ENCODE measurements at regions not wholly inside any gene's neighbourhood (a gene's known extent, or its start where the extent isn't known, plus 50 kb on each side); places are given as distances from the start of the nearest gene placed in this dataset.

GRCh38 chr13:39232401-39232980, 194.2 kb downstream of the NHLRC3 start:
- H3K4me2 ChIP-seq (ENCODE audit: low read depth, low read length, poor library complexity, severe bottlenecking) = no peak overlapping the region
- no peaks in the 10 kb centered on the region for H3K79me2 ChIP-seq (ENCODE audit: low read length)
- no peaks in the 10 kb centered on the region for H3K9me3 ChIP-seq (ENCODE audit: low read length)
- H3K27ac ChIP-seq (ENCODE audit: low read length) = no peak overlapping the region
- no peaks in the 10 kb centered on the region for H4K20me1 ChIP-seq (ENCODE audit: insufficient read depth, low read depth, low read length)
- H3K27me3 ChIP-seq (ENCODE audit: low read length) = no peaks in the 10 kb centered on the region
- DNase-seq = peak; percentile 22
- no peaks in the 10 kb centered on the region for H3K36me3 ChIP-seq (ENCODE audit: insufficient read depth, low read length)
- H3K9ac ChIP-seq (ENCODE audit: low read length) = no peak overlapping the region
- H3K9me2 ChIP-seq (replicated peaks; ENCODE audit: insufficient read depth, low read length) = no peaks in the 10 kb centered on the region
- no peaks in the 10 kb centered on the region for H3K4me1 ChIP-seq (ENCODE audit: low read length)
- no peak overlapping the region for H3K4me3 ChIP-seq (ENCODE audit: low read length)
- no peak overlapping the region for H2AFZ ChIP-seq (ENCODE audit: low read length)

GRCh38 chr13:39232999-39233398, 194.7 kb downstream of the NHLRC3 start:
- Histone ChIP-seq H3K36me3 (ENCODE audit: insufficient read depth, low read length) (no peaks in the 10 kb centered on the region), H3K4me3 (ENCODE audit: low read length) (no peak overlapping the region), H3K79me2 (ENCODE audit: low read length) (no peaks in the 10 kb centered on the region), H3K4me1 (ENCODE audit: low read length) (no peaks in the 10 kb centered on the region), H3K9ac (ENCODE audit: low read length) (no peak overlapping the region), H3K4me2 (ENCODE audit: low read depth, low read length, poor library complexity, severe bottlenecking) (no peak overlapping the region), H3K9me3 (ENCODE audit: low read length) (no peaks in the 10 kb centered on the region), H2AFZ (ENCODE audit: low read length) (no peak overlapping the region), H4K20me1 (ENCODE audit: insufficient read depth, low read depth, low read length) (no peaks in the 10 kb centered on the region), H3K9me2 (replicated peaks; ENCODE audit: insufficient read depth, low read length) (no peaks in the 10 kb centered on the region), H3K27ac (ENCODE audit: low read length) (no peak overlapping the region), H3K27me3 (ENCODE audit: low read length) (no peaks in the 10 kb centered on the region)
- peak; percentile 9 for DNase-seq

DNA sequence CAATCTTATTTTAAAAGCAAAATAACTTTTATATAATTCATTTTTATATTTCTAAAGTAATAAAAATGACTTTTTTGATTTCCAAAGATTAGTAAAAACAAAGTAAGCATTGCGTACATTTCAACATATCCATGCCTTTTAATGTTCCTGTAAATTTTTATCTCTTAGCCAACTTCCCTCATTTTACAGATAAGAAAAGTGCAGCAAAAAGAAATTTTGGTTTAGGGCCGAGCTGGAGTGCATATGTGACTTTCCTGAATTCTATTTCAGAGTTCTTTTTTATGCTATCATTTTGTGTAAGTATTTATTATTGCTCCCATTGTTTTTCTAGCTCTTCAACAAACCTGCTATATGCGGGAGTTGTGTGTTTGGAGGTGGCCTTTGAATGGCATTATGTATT, 195.3 kb downstream of the NHLRC3 start:
- Histone ChIP-seq H3K27ac (ENCODE audit: low read length) (no peak overlapping the region), H3K27me3 (ENCODE audit: low read length) (no peaks in the 10 kb centered on the region), H3K9me3 (ENCODE audit: low read length) (no peaks in the 10 kb centered on the region), H3K79me2 (ENCODE audit: low read length) (no peaks in the 10 kb centered on the region), H3K4me2 (ENCODE audit: low read depth, low read length, poor library complexity, severe bottlenecking) (no peak overlapping the region), H3K36me3 (ENCODE audit: insufficient read depth, low read length) (no peaks in the 10 kb centered on the region), H3K9ac (ENCODE audit: low read length) (no peak overlapping the region), H3K9me2 (replicated peaks; ENCODE audit: insufficient read depth, low read length) (no peaks in the 10 kb centered on the region), H3K4me1 (ENCODE audit: low read length) (no peaks in the 10 kb centered on the region), H3K4me3 (ENCODE audit: low read length) (no peak overlapping the region), H4K20me1 (ENCODE audit: insufficient read depth, low read depth, low read length) (no peaks in the 10 kb centered on the region), H2AFZ (ENCODE audit: low read length) (no peak overlapping the region)
- DNase-seq = no peak

DNA sequence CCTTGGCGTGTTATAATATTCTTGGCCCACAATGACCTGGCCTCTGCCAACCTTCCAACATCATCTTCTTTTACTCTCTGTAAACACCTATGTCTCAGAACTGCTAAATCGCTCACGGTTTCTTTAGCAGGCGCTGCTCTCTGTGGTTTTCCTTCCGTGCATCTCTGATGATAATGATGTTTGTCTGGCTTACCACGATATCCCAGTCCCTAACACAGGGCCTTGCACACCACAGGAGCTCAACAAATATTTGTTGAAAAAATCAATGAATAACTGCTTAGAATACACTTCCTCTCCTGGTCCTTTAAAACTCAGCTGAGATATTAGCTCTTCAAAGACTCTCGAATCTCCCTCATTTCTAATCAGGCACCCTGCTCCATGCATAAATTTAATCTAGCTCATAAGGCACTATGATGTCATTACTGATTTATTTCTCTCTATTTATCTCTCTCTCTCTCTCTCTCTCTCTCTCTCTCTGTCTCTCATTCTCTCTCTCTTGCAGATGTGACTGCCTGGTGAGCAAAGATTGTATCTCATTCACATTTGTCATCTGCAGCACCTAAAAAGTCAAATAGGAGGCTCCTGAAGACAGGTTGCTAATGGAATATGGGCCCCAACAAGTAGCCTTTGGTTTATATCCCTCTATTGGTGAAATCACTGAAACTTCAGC, 206.4 kb downstream of the NHLRC3 start:
- Histone ChIP-seq H3K79me2 (ENCODE audit: low read length) (no peaks in the 10 kb centered on the region), H3K27ac (ENCODE audit: low read length) (no peak overlapping the region), H3K9ac (ENCODE audit: low read length) (no peak overlapping the region), H2AFZ (ENCODE audit: low read length) (no peak overlapping the region), H4K20me1 (ENCODE audit: insufficient read depth, low read depth, low read length) (no peaks in the 10 kb centered on the region), H3K4me2 (ENCODE audit: low read depth, low read length, poor library complexity, severe bottlenecking) (no peak overlapping the region), H3K27me3 (ENCODE audit: low read length) (no peaks in the 10 kb centered on the region), H3K4me3 (ENCODE audit: low read length) (no peak overlapping the region), H3K9me2 (replicated peaks; ENCODE audit: insufficient read depth, low read length) (no peaks in the 10 kb centered on the region), H3K9me3 (ENCODE audit: low read length) (no peaks in the 10 kb centered on the region), H3K36me3 (ENCODE audit: insufficient read depth, low read length) (no peaks in the 10 kb centered on the region), H3K4me1 (ENCODE audit: low read length) (peaks cover 2% of the 10 kb centered on the region; the same call in 1 of the 2 replicates)
- peak; percentile 25 for DNase-seq

- no peaks in the 10 kb centered on the region for H3K36me3 ChIP-seq (ENCODE audit: insufficient read depth, low read length)
- H3K27ac ChIP-seq (ENCODE audit: low read length) = no peak overlapping the region
- H3K9ac ChIP-seq (ENCODE audit: low read length) = no peak overlapping the region
- peaks cover 2% of the 10 kb centered on the region; the same call in 1 of the 2 replicates for H3K4me1 ChIP-seq (ENCODE audit: low read length)
- H4K20me1 ChIP-seq (ENCODE audit: insufficient read depth, low read depth, low read length) = no peaks in the 10 kb centered on the region
- no peak overlapping the region for H3K4me2 ChIP-seq (ENCODE audit: low read depth, low read length, poor library complexity, severe bottlenecking)
- no peak overlapping the region for H3K4me3 ChIP-seq (ENCODE audit: low read length)
- no peaks in the 10 kb centered on the region for H3K27me3 ChIP-seq (ENCODE audit: low read length)
- no peaks in the 10 kb centered on the region for H3K9me2 ChIP-seq (replicated peaks; ENCODE audit: insufficient read depth, low read length)
- H2AFZ ChIP-seq (ENCODE audit: low read length) = no peak overlapping the region
- DNase-seq = no peak
- H3K9me3 ChIP-seq (ENCODE audit: low read length) = no peaks in the 10 kb centered on the region
- H3K79me2 ChIP-seq (ENCODE audit: low read length) = no peaks in the 10 kb centered on the region
Observed at GRCh38 chr13:39245688-39246087, 207.4 kb downstream of the NHLRC3 start.

DNA sequence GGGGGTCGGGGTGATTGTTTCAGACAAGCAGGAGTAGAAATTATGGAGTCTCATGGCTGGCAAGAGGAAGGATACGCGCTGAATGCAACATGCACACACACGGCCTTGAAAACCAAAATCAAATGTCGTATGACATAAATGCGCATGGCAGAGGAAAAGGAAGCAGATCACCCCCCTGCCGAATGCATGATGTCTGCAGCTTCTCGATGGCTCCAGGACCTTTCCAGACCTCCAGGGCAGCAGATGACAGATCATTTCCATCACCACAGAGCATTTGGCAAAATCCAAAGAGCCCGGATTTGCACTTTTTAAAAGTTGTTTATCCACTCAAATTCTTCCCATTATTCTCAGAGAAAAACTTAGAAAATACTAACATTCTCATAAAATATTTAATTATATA, 211.7 kb downstream of the NHLRC3 start:
- H4K20me1 ChIP-seq (ENCODE audit: insufficient read depth, low read depth, low read length) = no peaks in the 10 kb centered on the region
- H3K4me3 ChIP-seq (ENCODE audit: low read length) = no peak overlapping the region
- H3K9me3 ChIP-seq (ENCODE audit: low read length) = no peaks in the 10 kb centered on the region
- H3K27me3 ChIP-seq (ENCODE audit: low read length) = no peaks in the 10 kb centered on the region
- H3K4me2 ChIP-seq (ENCODE audit: low read depth, low read length, poor library complexity, severe bottlenecking) = no peak overlapping the region
- no peak overlapping the region for H3K9ac ChIP-seq (ENCODE audit: low read length)
- H3K27ac ChIP-seq (ENCODE audit: low read length) = no peak overlapping the region
- H3K9me2 ChIP-seq (replicated peaks; ENCODE audit: insufficient read depth, low read length) = no peaks in the 10 kb centered on the region
- H3K79me2 ChIP-seq (ENCODE audit: low read length) = no peaks in the 10 kb centered on the region
- no peak overlapping the region for H2AFZ ChIP-seq (ENCODE audit: low read length)
- no peaks in the 10 kb centered on the region for H3K36me3 ChIP-seq (ENCODE audit: insufficient read depth, low read length)
- no peaks in the 10 kb centered on the region for H3K4me1 ChIP-seq (ENCODE audit: low read length)
- DNase-seq = peak; percentile 23

DNA sequence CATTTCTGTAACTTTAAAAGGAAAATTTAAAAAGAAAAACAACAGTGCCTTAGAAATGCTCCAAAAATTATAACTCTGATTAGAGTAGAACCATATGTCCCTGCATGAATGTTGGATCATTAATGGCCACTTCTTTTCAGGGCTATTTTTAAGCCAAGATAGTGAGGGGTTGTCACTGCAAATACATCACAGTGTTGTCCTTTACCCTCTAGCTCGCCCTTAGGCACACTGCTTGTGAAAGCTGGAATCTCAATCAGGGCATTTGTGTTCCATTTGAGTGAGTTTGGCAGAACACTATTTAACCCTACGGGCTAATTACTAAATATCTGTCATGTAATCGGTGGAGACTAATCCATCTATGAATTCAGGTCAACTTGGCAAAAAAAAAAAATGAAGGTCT, 212.2 kb downstream of the NHLRC3 start:
- no peaks in the 10 kb centered on the region for H3K36me3 ChIP-seq (ENCODE audit: insufficient read depth, low read length)
- H3K9me2 ChIP-seq (replicated peaks; ENCODE audit: insufficient read depth, low read length) = no peaks in the 10 kb centered on the region
- H3K9me3 ChIP-seq (ENCODE audit: low read length) = no peaks in the 10 kb centered on the region
- H4K20me1 ChIP-seq (ENCODE audit: insufficient read depth, low read depth, low read length) = no peaks in the 10 kb centered on the region
- DNase-seq = peak; percentile 14
- no peak overlapping the region for H3K4me2 ChIP-seq (ENCODE audit: low read depth, low read length, poor library complexity, severe bottlenecking)
- no peak overlapping the region for H3K4me3 ChIP-seq (ENCODE audit: low read length)
- no peak overlapping the region for H2AFZ ChIP-seq (ENCODE audit: low read length)
- no peaks in the 10 kb centered on the region for H3K79me2 ChIP-seq (ENCODE audit: low read length)
- H3K4me1 ChIP-seq (ENCODE audit: low read length) = no peaks in the 10 kb centered on the region
- no peak overlapping the region for H3K27ac ChIP-seq (ENCODE audit: low read length)
- no peak overlapping the region for H3K9ac ChIP-seq (ENCODE audit: low read length)
- H3K27me3 ChIP-seq (ENCODE audit: low read length) = no peaks in the 10 kb centered on the region

- H3K79me2 ChIP-seq (ENCODE audit: low read length) = no peaks in the 10 kb centered on the region
- H3K36me3 ChIP-seq (ENCODE audit: insufficient read depth, low read length) = no peaks in the 10 kb centered on the region
- no peaks in the 10 kb centered on the region for H3K4me1 ChIP-seq (ENCODE audit: low read length)
- H3K27me3 ChIP-seq (ENCODE audit: low read length) = no peaks in the 10 kb centered on the region
- no peak overlapping the region for H2AFZ ChIP-seq (ENCODE audit: low read length)
- no peak overlapping the region for H3K4me2 ChIP-seq (ENCODE audit: low read depth, low read length, poor library complexity, severe bottlenecking)
- H3K27ac ChIP-seq (ENCODE audit: low read length) = no peak overlapping the region
- DNase-seq = peak; percentile 36
- no peaks in the 10 kb centered on the region for H3K9me3 ChIP-seq (ENCODE audit: low read length)
- no peak overlapping the region for H3K9ac ChIP-seq (ENCODE audit: low read length)
- H3K4me3 ChIP-seq (ENCODE audit: low read length) = no peak overlapping the region
- H4K20me1 ChIP-seq (ENCODE audit: insufficient read depth, low read depth, low read length) = no peaks in the 10 kb centered on the region
- H3K9me2 ChIP-seq (replicated peaks; ENCODE audit: insufficient read depth, low read length) = no peaks in the 10 kb centered on the region
Observed at GRCh38 chr13:39251340-39251739, 213.1 kb downstream of the NHLRC3 start.

Data from Karpas-422 (cell line).